ENCODE measurements at regions not wholly inside any gene's neighbourhood (a gene's known extent, or its start where the extent isn't known, plus 50 kb on each side); places are given as distances from the start of the nearest gene placed in this dataset.

- H3K36me3 Mint-ChIP-seq = no peaks in the 10 kb centered on the region
- H3K4me1 ChIP-seq = no peaks in the 10 kb centered on the region
- H3K9ac ChIP-seq = no peak overlapping the region
- H3K27me3 Mint-ChIP-seq (ENCODE audit: insufficient read depth, low read depth) = peaks cover 2% of the 10 kb centered on the region
- no peak overlapping the region for H3K27ac ChIP-seq
- no peak for DNase-seq (ENCODE audit: low spot score)
- TF ChIP-seq EZH2 (IDR thresholded peaks at IDR 0.05) = no peak
- no peak for TF ChIP-seq EZH2phosphoT487 (IDR thresholded peaks at IDR 0.05)
- no peak for TF ChIP-seq CTCF (IDR thresholded peaks at IDR 0.05)
- H3K4me2 ChIP-seq = no peak overlapping the region
- H3K27me3 ChIP-seq = no peaks in the 10 kb centered on the region
- no peak overlapping the region for H3K4me3 Mint-ChIP-seq
- H3F3A ChIP-seq (ENCODE audit: low read depth) = no peaks in the 10 kb centered on the region
- H3K79me2 ChIP-seq (ENCODE audit: low read depth) = no peaks in the 10 kb centered on the region
- H3K9me3 ChIP-seq (ENCODE audit: low read depth) = no peaks in the 10 kb centered on the region
- no peak overlapping the region for H3K27ac Mint-ChIP-seq
- H4K20me1 ChIP-seq (ENCODE audit: low read depth) = no peaks in the 10 kb centered on the region
- no peaks in the 10 kb centered on the region for H3K4me1 Mint-ChIP-seq
- no peaks in the 10 kb centered on the region for H3K9me3 Mint-ChIP-seq
- H3K4me3 ChIP-seq = no peak overlapping the region
- H2AFZ ChIP-seq (replicated peaks) = no peak overlapping the region
- no peaks in the 10 kb centered on the region for H3K36me3 ChIP-seq
Measured at GRCh38 chr13:67328895-67329294, 98.8 kb upstream of the PCDH9 start.

- no peaks in the 10 kb centered on the region for H3K27me3 Mint-ChIP-seq (ENCODE audit: insufficient read depth, low read depth)
- no peaks in the 10 kb centered on the region for H3K4me1 ChIP-seq
- no peak overlapping the region for H3K9ac ChIP-seq
- no peaks in the 10 kb centered on the region for H3K27me3 ChIP-seq
- H3K79me2 ChIP-seq (ENCODE audit: low read depth) = no peaks in the 10 kb centered on the region
- H3K9me3 Mint-ChIP-seq = no peaks in the 10 kb centered on the region
- no peak overlapping the region for H3K27ac ChIP-seq
- H4K20me1 ChIP-seq (ENCODE audit: low read depth) = no peaks in the 10 kb centered on the region
- no peak overlapping the region for H3K4me2 ChIP-seq
- no peaks in the 10 kb centered on the region for H3K9me3 ChIP-seq (ENCODE audit: low read depth)
- H3K36me3 ChIP-seq = no peaks in the 10 kb centered on the region
- H2AFZ ChIP-seq (replicated peaks) = no peak overlapping the region
- H3K4me1 Mint-ChIP-seq = no peaks in the 10 kb centered on the region
- DNase-seq (ENCODE audit: low spot score) = no peak
- H3F3A ChIP-seq (ENCODE audit: low read depth) = no peaks in the 10 kb centered on the region
- H3K4me3 ChIP-seq = no peak overlapping the region
- H3K27ac Mint-ChIP-seq = no peak overlapping the region
- TF ChIP-seq EZH2 (IDR thresholded peaks at IDR 0.05) (no peak), EZH2phosphoT487 (IDR thresholded peaks at IDR 0.05) (no peak), CTCF (IDR thresholded peaks at IDR 0.05) (no peak)
- no peak overlapping the region for H3K4me3 Mint-ChIP-seq
- H3K36me3 Mint-ChIP-seq = no peaks in the 10 kb centered on the region
Measured at GRCh38 chr13:67318860-67319259, 88.7 kb upstream of the PCDH9 start.

GRCh38 chr13:67318398-67318797 is 88.3 kb upstream of the PCDH9 start:
- H3K36me3 Mint-ChIP-seq = no peaks in the 10 kb centered on the region
- H3K4me3 ChIP-seq = no peak overlapping the region
- H3K4me1 Mint-ChIP-seq = no peaks in the 10 kb centered on the region
- no peaks in the 10 kb centered on the region for H3K27me3 ChIP-seq
- H3K9me3 ChIP-seq (ENCODE audit: low read depth) = no peaks in the 10 kb centered on the region
- H2AFZ ChIP-seq (replicated peaks) = no peak overlapping the region
- no peaks in the 10 kb centered on the region for H3K36me3 ChIP-seq
- no peak for TF ChIP-seq EZH2phosphoT487 (IDR thresholded peaks at IDR 0.05)
- no peak for TF ChIP-seq EZH2 (IDR thresholded peaks at IDR 0.05)
- no peak for TF ChIP-seq CTCF (IDR thresholded peaks at IDR 0.05)
- no peaks in the 10 kb centered on the region for H3K9me3 Mint-ChIP-seq
- H4K20me1 ChIP-seq (ENCODE audit: low read depth) = no peaks in the 10 kb centered on the region
- no peaks in the 10 kb centered on the region for H3K79me2 ChIP-seq (ENCODE audit: low read depth)
- no peak overlapping the region for H3K4me3 Mint-ChIP-seq
- H3K27me3 Mint-ChIP-seq (ENCODE audit: insufficient read depth, low read depth) = no peaks in the 10 kb centered on the region
- H3K27ac ChIP-seq = no peak overlapping the region
- H3K4me2 ChIP-seq = no peak overlapping the region
- no peaks in the 10 kb centered on the region for H3K4me1 ChIP-seq
- H3K9ac ChIP-seq = no peak overlapping the region
- H3F3A ChIP-seq (ENCODE audit: low read depth) = no peaks in the 10 kb centered on the region
- DNase-seq (ENCODE audit: low spot score) = no peak
- H3K27ac Mint-ChIP-seq = no peak overlapping the region

- H3K4me1 Mint-ChIP-seq = no peaks in the 10 kb centered on the region
- no peaks in the 10 kb centered on the region for H3K4me1 ChIP-seq
- no peak overlapping the region for H2AFZ ChIP-seq (replicated peaks)
- H4K20me1 ChIP-seq (ENCODE audit: low read depth) = no peaks in the 10 kb centered on the region
- no peak overlapping the region for H3K4me3 ChIP-seq
- no peaks in the 10 kb centered on the region for H3K27me3 ChIP-seq
- no peaks in the 10 kb centered on the region for H3K27me3 Mint-ChIP-seq (ENCODE audit: insufficient read depth, low read depth)
- no peak overlapping the region for H3K27ac ChIP-seq
- H3K4me3 Mint-ChIP-seq = no peak overlapping the region
- H3K9ac ChIP-seq = no peak overlapping the region
- no peak overlapping the region for H3K4me2 ChIP-seq
- no peak for DNase-seq (ENCODE audit: low spot score)
- H3K36me3 ChIP-seq = no peaks in the 10 kb centered on the region
- H3K9me3 ChIP-seq (ENCODE audit: low read depth) = no peaks in the 10 kb centered on the region
- H3K27ac Mint-ChIP-seq = no peak overlapping the region
- TF ChIP-seq CTCF (IDR thresholded peaks at IDR 0.05) (no peak), EZH2 (IDR thresholded peaks at IDR 0.05) (no peak), EZH2phosphoT487 (IDR thresholded peaks at IDR 0.05) (no peak)
- no peaks in the 10 kb centered on the region for H3K9me3 Mint-ChIP-seq
- no peaks in the 10 kb centered on the region for H3F3A ChIP-seq (ENCODE audit: low read depth)
- no peaks in the 10 kb centered on the region for H3K36me3 Mint-ChIP-seq
- H3K79me2 ChIP-seq (ENCODE audit: low read depth) = no peaks in the 10 kb centered on the region
Measured at GRCh38 chr13:67314405-67314804, 84.3 kb upstream of the PCDH9 start.

All from neural progenitor cell (in vitro differentiated cells).